Keratinocyte (primary cell): ENCODE measurements at regions not wholly inside any gene's neighbourhood (a gene's known extent, or its start where the extent isn't known, plus 50 kb on each side); places are given as distances from the start of the nearest gene placed in this dataset.

Experiments
- DNase-seq: peaks from one replicate; pipeline ENCODE4 v3.0.0-alpha.2; 2011; ENCODE audit warnings: low read depth, missing footprints, low spot score
- FAIRE-seq: peaks from 2 replicates; lab custom pipeline; 2011; peaks lifted over from hg19 to GRCh38; lab: Jason Lieb, UNC
- H2AFZ ChIP-seq: 2 replicates; pipeline ENCODE4 v1.6.0; 2012; ENCODE audit warnings: low read length, control low read depth, inconsistent platforms; ENCODE audit not compliant: control insufficient read depth
- H3K27ac ChIP-seq: 2 replicates; pipeline ENCODE4 v1.5.1; 2011; ENCODE audit warnings: low read length; ENCODE audit not compliant: control insufficient read depth, insufficient read depth
- H3K27me3 ChIP-seq: 3 replicates; pipeline ENCODE4 v1.6.0; 2011; ENCODE audit warnings: low read length; ENCODE audit not compliant: control insufficient read depth, insufficient read depth; ENCODE audit errors: extremely low read depth
- H3K36me3 ChIP-seq, 2 experiments: 2 replicates in 1 of 2; 3 replicates in 1 of 2; pipeline ENCODE4 v1.5.1; 2011; ENCODE audit warnings: low read length in 2 of 2, mild to moderate bottlenecking in 1 of 2; ENCODE audit not compliant: control insufficient read depth in 2 of 2, insufficient read depth in 2 of 2; ENCODE audit errors: extremely low read depth in 1 of 2
- H3K4me1 ChIP-seq: 3 replicates; pipeline ENCODE4 v1.5.1; 2011; ENCODE audit warnings: low read length; ENCODE audit not compliant: control insufficient read depth, insufficient read depth; ENCODE audit errors: extremely low read depth
- H3K4me2 ChIP-seq: 3 replicates; pipeline ENCODE4 v1.6.0; 2011; ENCODE audit warnings: low read depth, low read length; ENCODE audit not compliant: control insufficient read depth, insufficient read depth; ENCODE audit errors: extremely low read depth
- H3K4me3 ChIP-seq, 3 experiments: fragments of 200-600 bp in 1 of 3; sonication (generic) in 1 of 3; 2 replicates in 2 of 3; 3 replicates in 1 of 3; pipeline ENCODE4 v1.5.1; 2011 to 2016; ENCODE audit warnings: low read length in 3 of 3, mild to moderate bottlenecking in 3 of 3, control low read depth in 2 of 3, inconsistent platforms in 1 of 3, low read depth in 1 of 3, mixed read lengths in 1 of 3, mixed run types in 1 of 3, moderate library complexity in 1 of 3; ENCODE audit not compliant: control insufficient read depth in 2 of 3, insufficient read depth in 2 of 3; ENCODE audit errors: extremely low read depth in 1 of 3
- H3K79me2 ChIP-seq: 2 replicates; pipeline ENCODE4 v1.6.0; 2012; ENCODE audit warnings: low read length; ENCODE audit not compliant: control insufficient read depth, insufficient read depth
- H3K9ac ChIP-seq: 3 replicates; pipeline ENCODE4 v1.6.0; 2011; ENCODE audit warnings: low read length; ENCODE audit not compliant: control insufficient read depth, insufficient read depth; ENCODE audit errors: extremely low read depth
- H3K9me1 ChIP-seq: 3 replicates; pipeline ENCODE4 v1.6.0; 2011; ENCODE audit warnings: low read length; ENCODE audit not compliant: control insufficient read depth, insufficient read depth; ENCODE audit errors: extremely low read depth
- H3K9me3 ChIP-seq: 2 replicates; pipeline ENCODE4 v1.5.1; 2012; ENCODE audit warnings: low read depth, low read length; ENCODE audit not compliant: control insufficient read depth
- H4K20me1 ChIP-seq: 3 replicates; pipeline ENCODE4 v1.6.0; 2011; ENCODE audit warnings: low read length; ENCODE audit not compliant: control insufficient read depth, insufficient read depth; ENCODE audit errors: extremely low read depth
- EZH2 ChIP-seq: IDR thresholded peaks from one replicate; pipeline ENCODE4 v1.6.1; 2012; ENCODE audit warnings: inconsistent platforms, mild to moderate bottlenecking, low read length, moderate library complexity
- dilution Hi-C: fragments of 300-500 bp; cut with MboI; formaldehyde crosslinking; loops from one replicate; pipeline ENCODE4 v1.7.0; 2020; ENCODE audit warnings: low sequenced_read_pairs; ENCODE audit not compliant: extremely low pct_ligation_motif_present
- TF ChIP-seq, protein P1 (sequence below), 3 experiments: IDR thresholded peaks in 1 of 3; conservative IDR thresholded peaks in 1 of 3; optimal IDR thresholded peaks in 1 of 3; 2 replicates in 2 of 3; 3 replicates in 1 of 3; pipeline versions ENCODE3 to v1.5.1; 2011; ENCODE audit warnings: low read length in 3 of 3, mild to moderate bottlenecking in 3 of 3, moderate library complexity in 2 of 3, control low read depth in 1 of 3, inconsistent platforms in 1 of 3; ENCODE audit not compliant: insufficient read depth in 2 of 3; ENCODE audit errors: extremely low read depth in 1 of 3

DNA sequence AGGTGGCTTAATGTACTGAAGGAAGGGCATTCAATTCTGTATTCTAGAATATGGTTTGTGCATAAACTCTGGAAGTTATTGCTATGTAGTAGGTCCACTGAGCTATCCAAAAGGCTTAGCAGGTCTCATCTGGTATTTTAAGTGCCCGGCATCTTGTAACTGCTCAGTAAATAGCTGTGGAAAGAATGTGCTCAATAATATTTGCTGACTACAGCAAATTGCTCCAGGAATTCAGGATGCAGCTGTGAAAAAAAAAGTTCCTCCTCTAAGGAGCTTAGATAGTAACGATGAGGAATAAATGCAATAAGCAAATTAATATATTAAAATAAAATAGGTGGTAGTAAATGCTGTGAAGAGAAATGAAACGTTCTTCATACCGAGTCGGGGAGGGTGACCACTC, 857.1 kb downstream of the AACS start:
- dilution Hi-C loops = no loop called here
- no peak for DNase-seq
- Histone ChIP-seq H3K9ac (no peak overlapping the region), H3K4me1 (no peaks in the 10 kb centered on the region), H4K20me1 (no peaks in the 10 kb centered on the region), H3K9me3 (no peaks in the 10 kb centered on the region), H3K4me2 (no peak overlapping the region), H3K27me3 (no peaks in the 10 kb centered on the region), H3K4me3 (no peak overlapping the region), H2AFZ (no peak overlapping the region), H3K9me1 (no peaks in the 10 kb centered on the region), H3K79me2 (no peaks in the 10 kb centered on the region), H3K27ac (no peak overlapping the region), H3K36me3 (no peaks in the 10 kb centered on the region)
- no peak for FAIRE-seq
- TF ChIP-seq, protein P1, sequence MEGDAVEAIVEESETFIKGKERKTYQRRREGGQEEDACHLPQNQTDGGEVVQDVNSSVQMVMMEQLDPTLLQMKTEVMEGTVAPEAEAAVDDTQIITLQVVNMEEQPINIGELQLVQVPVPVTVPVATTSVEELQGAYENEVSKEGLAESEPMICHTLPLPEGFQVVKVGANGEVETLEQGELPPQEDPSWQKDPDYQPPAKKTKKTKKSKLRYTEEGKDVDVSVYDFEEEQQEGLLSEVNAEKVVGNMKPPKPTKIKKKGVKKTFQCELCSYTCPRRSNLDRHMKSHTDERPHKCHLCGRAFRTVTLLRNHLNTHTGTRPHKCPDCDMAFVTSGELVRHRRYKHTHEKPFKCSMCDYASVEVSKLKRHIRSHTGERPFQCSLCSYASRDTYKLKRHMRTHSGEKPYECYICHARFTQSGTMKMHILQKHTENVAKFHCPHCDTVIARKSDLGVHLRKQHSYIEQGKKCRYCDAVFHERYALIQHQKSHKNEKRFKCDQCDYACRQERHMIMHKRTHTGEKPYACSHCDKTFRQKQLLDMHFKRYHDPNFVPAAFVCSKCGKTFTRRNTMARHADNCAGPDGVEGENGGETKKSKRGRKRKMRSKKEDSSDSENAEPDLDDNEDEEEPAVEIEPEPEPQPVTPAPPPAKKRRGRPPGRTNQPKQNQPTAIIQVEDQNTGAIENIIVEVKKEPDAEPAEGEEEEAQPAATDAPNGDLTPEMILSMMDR (optimal IDR thresholded peaks at IDR 0.05 in 1 of 3, IDR thresholded peaks at IDR 0.05 in 1 of 3, conservative IDR thresholded peaks at IDR 0.05 in 1 of 3; ENCODE audit: extremely low read depth in 1 of 3, insufficient read depth in 2 of 3, low read length in 3 of 3) = no peak
- no peak for TF ChIP-seq EZH2

DNA sequence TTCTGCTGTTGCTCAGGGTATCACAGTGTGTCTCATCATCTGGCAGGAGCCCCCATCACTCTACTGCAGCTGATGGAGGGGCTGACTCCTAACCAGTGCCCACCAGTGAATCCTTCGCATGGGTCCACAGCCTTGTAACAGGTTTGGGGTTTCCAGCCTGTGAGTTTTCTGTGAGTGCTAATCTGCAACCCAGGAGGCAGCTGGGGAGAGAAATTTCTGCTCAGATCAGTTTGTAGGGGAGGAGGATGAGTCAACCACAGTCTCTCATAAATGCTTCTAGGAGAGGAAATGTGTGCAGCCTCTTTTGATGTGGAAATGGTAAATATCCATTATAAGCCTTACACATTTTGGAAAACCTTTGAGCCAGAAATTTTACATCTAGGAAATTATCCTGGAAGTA, 871.3 kb downstream of the AACS start:
- Histone ChIP-seq H3K27ac (no peak overlapping the region), H3K4me3 (no peak overlapping the region), H3K4me1 (no peaks in the 10 kb centered on the region), H3K9ac (no peak overlapping the region), H3K4me2 (no peak overlapping the region), H3K79me2 (no peaks in the 10 kb centered on the region), H3K36me3 (no peaks in the 10 kb centered on the region), H3K27me3 (no peaks in the 10 kb centered on the region), H4K20me1 (no peaks in the 10 kb centered on the region), H2AFZ (no peak overlapping the region), H3K9me3 (no peaks in the 10 kb centered on the region), H3K9me1 (no peaks in the 10 kb centered on the region)
- DNase-seq (no peak), FAIRE-seq (no peak)
- TF ChIP-seq, protein P1 (optimal IDR thresholded peaks at IDR 0.05 in 1 of 3, IDR thresholded peaks at IDR 0.05 in 1 of 3, conservative IDR thresholded peaks at IDR 0.05 in 1 of 3; ENCODE audit: extremely low read depth in 1 of 3, insufficient read depth in 2 of 3, low read length in 3 of 3) = no peak
- TF ChIP-seq EZH2 = no peak
- dilution Hi-C loops = no loop called here
